GM23338 (cell line): ENCODE measurements at regions not wholly inside any gene's neighbourhood (a gene's known extent, or its start where the extent isn't known, plus 50 kb on each side); places are given as distances from the start of the nearest gene placed in this dataset.

ENCODE experiments used
- CREB1 ChIP-seq: fragments of 250-450 bp; sonication (Bioruptor Pico); IDR thresholded peaks from 2 replicates; pipeline ENCODE4 v1.5.0; 2020; ENCODE audit warnings: low read depth, mild to moderate bottlenecking, moderate library complexity
- CTCF ChIP-seq, 2 experiments: fragments of 200-600 bp in 1 of 2; sonication (generic) in 1 of 2; conservative IDR thresholded peaks; 2 replicates each; pipeline versions ENCODE4 v1.5.1 to v1.6.1; 2016 to 2017; ENCODE audit warnings: antibody characterized with exemption in 2 of 2, low read depth in 2 of 2, mild to moderate bottlenecking in 2 of 2, moderate library complexity in 1 of 2
- ETS1 ChIP-seq: IDR thresholded peaks from 2 replicates; pipeline ENCODE4 v1.6.1; 2016; ENCODE audit warnings: antibody characterized with exemption
- EZH2 ChIP-seq: fragments of 200-600 bp; sonication (generic); IDR thresholded peaks from one replicate; pipeline ENCODE4 v1.8.0; 2017; ENCODE audit warnings: antibody characterized with exemption, mild to moderate bottlenecking, low read depth; ENCODE audit not compliant: unreplicated experiment
- EZH2phosphoT487 ChIP-seq: fragments of 200-600 bp; sonication (generic); IDR thresholded peaks from one replicate; pipeline ENCODE4 v1.8.1; 2018; ENCODE audit warnings: antibody characterized with exemption; ENCODE audit not compliant: unreplicated experiment
- JUNB ChIP-seq: IDR thresholded peaks from one replicate; pipeline ENCODE4 v1.6.1; 2016; ENCODE audit warnings: antibody characterized with exemption; ENCODE audit not compliant: unreplicated experiment
- POLR2AphosphoS5 ChIP-seq: IDR thresholded peaks from 2 replicates; pipeline ENCODE4 v1.6.1; 2016; ENCODE audit warnings: antibody characterized with exemption, low read depth
- REST ChIP-seq: IDR thresholded peaks from one replicate; pipeline ENCODE4 v1.6.1; 2018; ENCODE audit warnings: antibody characterized with exemption; ENCODE audit not compliant: unreplicated experiment

- TF ChIP-seq POLR2AphosphoS5 (no peak), CTCF (conservative IDR thresholded peaks at IDR 0.05; ENCODE audit: low read depth in 2 of 2) (no peak), EZH2 (no peak), EZH2phosphoT487 (no peak), REST (no peak), JUNB (no peak), ETS1 (no peak), CREB1 (CRISPR knock-in tag) (no peak)
These were observed 55.9 kb upstream of the RNU6ATAC start for GRCh38 chr9:134220311-134220710.
